Left colon (tissue), 2 donors: ENCODE measurements at regions not wholly inside any gene's neighbourhood (a gene's known extent, or its start where the extent isn't known, plus 50 kb on each side); places are given as distances from the start of the nearest gene placed in this dataset.

ENCODE experiments used
- ATAC-seq: fragments of 200-7000 bp; cut with Tn5 transposase; one replicate; pipeline ENCODE4 v1.9.1; 2020; ENCODE audit warnings: mild to moderate bottlenecking, moderate library complexity
- DNase-seq, 2 donors: peaks; one replicate each; pipeline ENCODE4 v3.0.0-alpha.2; 2020
- intact Hi-C, 2 donors: fragments of 100-400 bp; cut with DNase I in 1 of 2; cut with micrococcal nuclease in 1 of 2; formaldehyde crosslinking; loops; one replicate each; pipeline versions ENCODE4 v1.11.2 to v1.14.0; 2022; cut with DNase I, micrococcal nuclease
- donor health status: DM: no; HTN: no; CAD: no.
- donor health status: DM: yes; HTN: yes; CAD: no.

DNA sequence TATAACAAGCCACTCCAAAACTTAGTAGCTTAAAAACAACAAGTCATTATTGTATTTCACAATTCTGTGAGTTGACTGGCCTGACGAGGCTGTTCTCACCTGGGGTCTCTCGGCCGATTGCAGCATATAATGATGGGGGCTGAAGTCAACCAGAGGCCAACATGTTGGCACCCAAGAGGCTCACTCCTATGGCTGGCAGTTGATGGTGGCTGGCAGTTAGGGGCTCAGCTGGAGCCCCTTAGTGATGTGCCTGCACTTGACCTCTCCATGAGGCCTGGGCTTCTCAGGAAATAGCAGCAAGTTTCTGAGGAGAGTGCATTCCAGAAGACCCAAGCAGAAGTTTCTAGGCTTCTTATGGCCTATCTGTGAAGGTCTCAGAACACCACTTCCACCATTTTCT is 459.4 kb downstream of the NPHP4 start:
- ATAC-seq = no peak
- DNase-seq = no peak
- intact Hi-C loops = no loop called here

- no peak for ATAC-seq
- no peak for DNase-seq
These were observed 465.2 kb downstream of the NPHP4 start for GRCh38 chr1:5526822-5527551.

DNA sequence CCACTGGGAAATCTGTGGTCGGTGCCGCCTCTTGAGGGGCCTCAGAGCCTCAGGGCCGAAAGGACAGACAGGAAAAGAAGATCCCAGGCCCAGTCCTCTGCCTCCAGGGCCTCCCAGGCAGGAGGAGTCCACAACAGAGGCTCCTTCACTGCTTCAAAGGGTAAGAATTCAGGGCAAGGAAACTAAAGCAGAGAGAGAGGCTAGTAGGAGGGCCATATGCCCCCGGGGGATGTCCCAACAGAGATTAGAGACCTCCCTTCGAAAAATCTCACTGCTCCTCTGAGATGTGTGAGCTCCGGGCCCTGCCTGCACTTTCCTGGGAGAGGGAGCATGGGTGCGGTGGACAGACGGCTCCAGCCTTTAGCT is 465.9 kb downstream of the NPHP4 start:
- ATAC-seq (no peak), DNase-seq (no peak)
- intact Hi-C loops = no loop called here

More at GRCh38 chr1:5526822-5527551, 465.2 kb downstream of the NPHP4 start:
- intact Hi-C loops = no loop called here

DNA sequence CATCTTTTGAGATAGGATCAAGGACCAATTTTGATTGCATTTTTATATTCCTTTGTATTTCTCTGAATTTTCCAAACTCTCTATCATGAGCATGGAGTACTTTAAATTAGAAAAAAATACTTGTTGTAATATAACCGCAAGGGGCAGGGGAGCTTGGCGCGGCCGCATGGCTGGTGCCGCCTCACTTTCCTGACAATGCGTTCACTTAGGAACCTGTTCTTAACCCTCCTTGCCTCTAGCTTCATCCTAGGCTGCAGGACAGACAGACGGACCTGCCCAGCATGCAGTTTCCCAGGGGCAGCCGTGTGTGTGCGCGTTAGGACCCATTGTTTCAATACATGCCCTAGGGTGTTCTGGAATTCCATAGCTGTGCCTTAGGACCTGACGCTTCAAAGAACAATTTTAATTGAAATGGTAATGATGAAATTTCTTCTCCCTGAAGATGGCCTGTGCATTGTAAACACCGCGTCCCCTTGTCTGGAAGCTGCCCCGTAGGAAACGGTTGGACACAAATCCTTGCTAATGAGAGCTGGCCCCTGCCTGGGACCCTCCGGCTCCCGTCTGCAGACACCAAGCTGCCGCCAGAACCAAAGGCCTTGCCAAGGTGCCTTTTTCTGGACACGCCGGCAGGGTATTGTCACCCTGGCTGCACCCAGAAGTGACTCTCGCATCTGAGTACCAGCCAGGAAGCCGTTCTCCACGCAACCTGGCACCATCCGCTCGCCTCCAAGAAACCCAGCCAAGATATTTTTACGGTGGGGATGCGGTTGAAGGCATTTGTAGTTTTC is 466.4 kb downstream of the NPHP4 start:
- intact Hi-C loops = no loop called here
- DNase-seq (no peak), ATAC-seq (no peak)

GRCh38 chr1:5522531-5523145 is 469.6 kb downstream of the NPHP4 start:
- DNase-seq (no peak), ATAC-seq (no peak)
- intact Hi-C loops = no loop called here

DNA sequence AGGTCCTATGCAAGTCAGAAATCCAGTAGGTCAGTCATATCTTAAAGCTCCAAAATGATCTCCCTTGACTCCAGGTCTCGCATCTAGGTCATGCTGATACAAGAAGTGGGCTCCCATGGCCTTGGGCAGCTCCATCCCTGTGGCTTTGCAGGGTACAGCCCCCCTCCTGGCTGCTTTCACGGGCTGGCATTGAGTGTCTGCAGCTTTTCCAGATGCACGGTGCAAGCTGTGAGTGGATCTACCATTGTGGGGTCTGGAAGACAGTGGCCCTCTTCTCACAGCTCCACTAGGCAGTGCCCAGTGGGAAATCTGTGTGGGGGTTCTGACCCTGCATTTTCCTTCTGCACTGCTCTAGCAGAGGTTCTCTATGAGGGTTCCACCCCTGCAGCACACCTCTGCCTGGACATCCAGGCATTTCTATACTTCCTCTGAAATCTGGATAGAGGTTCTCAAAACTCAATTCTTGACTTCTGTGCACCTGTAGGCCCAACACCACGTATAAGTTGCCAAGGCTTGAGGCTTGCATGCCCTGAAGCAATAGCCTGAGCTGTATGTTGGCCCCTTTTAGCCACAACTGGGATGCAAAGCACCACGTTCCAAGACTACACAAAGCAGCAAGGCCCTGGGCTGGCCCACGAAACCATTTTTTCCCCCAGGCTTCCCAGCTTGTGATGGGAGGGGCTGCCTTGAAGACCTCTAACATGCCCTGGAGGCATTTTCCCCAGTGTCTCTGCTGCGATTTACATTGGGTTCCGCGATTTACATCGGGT is 472.7 kb downstream of the NPHP4 start:
- DNase-seq = no peak
- ATAC-seq = no peak
- intact Hi-C loops = loop anchor here in 1 of 2 donors (10.0 kb wide), 1 partner anchor 225 kb away; no protein-coding TSS in a partner anchor

GRCh38 chr1:5516756-5517155 is 475.5 kb downstream of the NPHP4 start:
- DNase-seq = no peak
- intact Hi-C loops = loop anchor here in 1 of 2 donors (10.0 kb wide), 1 partner anchor 228 kb away; no protein-coding TSS in a partner anchor
- no peak for ATAC-seq

DNA sequence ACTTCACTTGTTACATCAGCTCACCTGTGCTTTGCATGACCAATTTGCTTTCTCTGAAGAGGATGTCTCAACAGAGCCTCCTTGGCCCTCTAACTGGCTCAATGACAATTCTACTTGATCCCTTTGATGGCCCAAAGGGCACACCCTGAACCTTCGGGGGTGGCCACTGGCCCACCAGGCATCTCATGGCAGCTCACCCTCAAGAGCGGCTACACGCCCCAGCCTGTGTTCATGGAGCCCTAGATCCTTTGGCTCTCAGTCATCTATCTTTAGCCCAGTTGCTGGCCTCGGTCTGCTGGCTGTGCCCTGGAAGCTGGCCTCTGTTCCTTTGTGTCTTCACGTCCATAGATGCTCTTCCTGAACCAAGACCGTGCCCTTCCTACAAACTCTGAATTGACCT is 476.7 kb downstream of the NPHP4 start:
- no peak for DNase-seq
- intact Hi-C loops = loop anchor here in 1 of 2 donors (10.0 kb wide), 1 partner anchor 229 kb away; no protein-coding TSS in a partner anchor
- ATAC-seq = no peak

DNA sequence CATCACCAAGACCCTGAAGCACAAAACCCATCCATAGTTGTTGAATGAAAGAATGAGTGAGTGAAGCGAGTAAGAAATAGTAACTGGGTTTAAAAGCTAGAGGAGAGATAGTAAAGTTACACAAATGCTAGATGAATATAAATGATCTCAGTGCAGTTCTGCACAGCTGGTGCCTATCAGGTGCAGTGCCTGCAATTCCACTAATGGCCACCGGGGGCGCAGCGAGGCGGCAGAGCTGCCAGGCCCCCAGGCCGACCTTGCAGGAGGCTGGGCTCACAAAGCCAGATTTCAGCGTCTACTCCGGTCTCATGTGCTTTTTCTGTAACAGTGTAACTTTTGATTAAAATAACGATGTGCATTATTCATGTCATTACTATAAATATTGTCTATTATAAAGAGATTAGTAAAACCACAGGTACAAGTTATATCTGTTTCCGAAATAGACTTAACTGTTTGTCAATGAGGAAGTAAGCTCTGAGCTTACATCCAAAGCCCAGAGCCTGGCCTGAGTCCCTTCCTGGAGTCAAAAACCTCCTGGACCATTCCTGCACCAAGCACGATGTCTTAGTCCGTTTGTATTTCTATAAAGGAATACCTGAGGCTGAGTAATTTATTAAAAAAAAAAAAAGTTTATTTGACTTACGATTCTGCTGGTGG is 477.6 kb downstream of the NPHP4 start:
- ATAC-seq = peak; percentile 73
- DNase-seq = peak in 1 of 2 donors; percentile 77
- intact Hi-C loops = loop anchor here in 1 of 2 donors (10.0 kb wide), 1 partner anchor 230 kb away; no protein-coding TSS in a partner anchor

GRCh38 chr1:5513846-5514526 is 478.2 kb downstream of the NPHP4 start:
- DNase-seq (peak; percentile 43 to 55), ATAC-seq (peak; percentile 90)
- intact Hi-C loops = loop anchor here in 1 of 2 donors (10.0 kb wide), 1 partner anchor 231 kb away; no protein-coding TSS in a partner anchor

- DNase-seq (no peak), ATAC-seq (no peak)
- intact Hi-C loops = loop anchor here in 1 of 2 donors (10.0 kb wide), 1 partner anchor 232 kb away; no protein-coding TSS in a partner anchor
These were observed 479.0 kb downstream of the NPHP4 start for GRCh38 chr1:5513179-5513578.

- ATAC-seq (no peak), DNase-seq (no peak)
- intact Hi-C loops = loop anchor here in 1 of 2 donors (10.0 kb wide), 1 partner anchor 233 kb away; no protein-coding TSS in a partner anchor
These were observed 480.7 kb downstream of the NPHP4 start for GRCh38 chr1:5511381-5512097.

- intact Hi-C loops = loop anchor here in 1 of 2 donors (10.0 kb wide), 1 partner anchor 235 kb away; no protein-coding TSS in a partner anchor
- ATAC-seq (peak; percentile 52), DNase-seq (peak in 1 of 2 donors; percentile 62)
These were observed 482.4 kb downstream of the NPHP4 start for GRCh38 chr1:5509664-5510452.

- ATAC-seq = no peak
- DNase-seq = no peak
- intact Hi-C loops = no loop called here
These were observed 483.4 kb downstream of the NPHP4 start for GRCh38 chr1:5508669-5509330.

DNA sequence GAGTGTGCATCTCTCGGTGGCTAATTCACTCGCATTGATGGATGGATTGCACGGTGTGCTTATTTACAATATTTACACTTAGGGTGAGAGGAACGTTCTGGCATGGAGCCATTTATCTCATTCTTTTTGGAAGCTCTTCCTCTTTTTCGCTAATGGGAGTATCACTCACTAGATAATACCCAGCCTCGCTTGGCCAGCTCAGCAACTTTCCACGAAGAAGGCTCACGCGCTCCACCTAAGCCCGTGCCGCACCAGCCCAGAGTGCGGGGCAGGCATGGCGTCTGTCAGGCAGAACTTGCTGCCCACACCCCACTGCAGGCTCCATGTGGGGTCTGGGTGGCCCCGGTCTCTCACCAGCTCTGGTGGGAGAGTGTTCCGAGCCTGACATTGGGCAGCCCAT is 484.9 kb downstream of the NPHP4 start:
- ATAC-seq (no peak), DNase-seq (no peak)
- intact Hi-C loops = no loop called here

- no peak for DNase-seq
- ATAC-seq = no peak
- intact Hi-C loops = no loop called here
These were observed 485.6 kb downstream of the NPHP4 start for GRCh38 chr1:5506634-5507033.
